Large intestine (tissue), 3 donors: ENCODE measurements at regions not wholly inside any gene's neighbourhood (a gene's known extent, or its start where the extent isn't known, plus 50 kb on each side); places are given as distances from the start of the nearest gene placed in this dataset.
A peak's percentile ranks its signal among the peaks of the same experiment; 100 is the strongest.
"Not testable (repeated sequence)": the region's sequence is repeated elsewhere in the genome, so short reads cannot be mapped to it uniquely, and the experiment has no call there.

Source experiments
- DNase-seq, 2 donors: peaks; one replicate each; pipeline versions ENCODE4 v3.0.0 to v3.0.0-alpha.2; 2013
- H3K27ac ChIP-seq: one replicate; pipeline ENCODE4 v1.5.1; 2013; ENCODE audit warnings: low read length
- H3K27me3 ChIP-seq: 2 replicates; pipeline ENCODE4 v1.6.1; 2013; ENCODE audit warnings: low read length; ENCODE audit not compliant: control insufficient read depth, insufficient read depth
- H3K36me3 ChIP-seq: 2 replicates; pipeline ENCODE4 v1.6.1; 2013; ENCODE audit warnings: low read length; ENCODE audit not compliant: control insufficient read depth, insufficient read depth
- H3K4me1 ChIP-seq: one replicate; pipeline ENCODE4 v1.6.1; 2013; ENCODE audit warnings: low read length; ENCODE audit not compliant: control insufficient read depth, insufficient read depth
- H3K4me3 ChIP-seq: one replicate; pipeline ENCODE4 v1.5.1; 2013; ENCODE audit warnings: low read length
- H3K9me3 ChIP-seq: one replicate; pipeline ENCODE4 v1.6.1; 2013; ENCODE audit warnings: mild to moderate bottlenecking, low read depth, low read length, moderate library complexity; ENCODE audit not compliant: control insufficient read depth
- WGBS: methylation state at CpG from one replicate; pipeline ENCODE4 v1.1.5; 2013; ENCODE audit warnings: low lambda C conversion rate; ENCODE audit not compliant: insufficient coverage; 5-methylcytosine and 5-hydroxymethylcytosine counted together

GRCh38 chr2:110371633-110372032, 101.0 kb downstream of the LIMS4 start:
- not testable (repeated sequence) for H3K27me3 ChIP-seq, H3K27ac ChIP-seq, H3K36me3 ChIP-seq, H3K9me3 ChIP-seq, H3K4me1 ChIP-seq, DNase-seq, H3K4me3 ChIP-seq
- no CpG with 5 or more reads among the region's 2 CpGs for WGBS

- WGBS = no CpG with 5 or more reads among the region's 2 CpGs
- H3K4me1 ChIP-seq, H3K36me3 ChIP-seq, H3K4me3 ChIP-seq, H3K27me3 ChIP-seq, H3K27ac ChIP-seq, DNase-seq, H3K9me3 ChIP-seq: not testable (repeated sequence)
Observed at GRCh38 chr2:110357616-110358015, 115.0 kb downstream of the LIMS4 start.

- H3K27ac ChIP-seq, DNase-seq, H3K4me1 ChIP-seq, H3K4me3 ChIP-seq, H3K27me3 ChIP-seq, H3K9me3 ChIP-seq, H3K36me3 ChIP-seq: not testable (repeated sequence)
- no CpG with 5 or more reads among the region's 5 CpGs for WGBS
Observed at GRCh38 chr2:110354294-110355018, 118.2 kb downstream of the LIMS4 start.

GRCh38 chr2:110350718-110351117, 121.9 kb downstream of the LIMS4 start:
- H3K36me3 ChIP-seq, DNase-seq, H3K27me3 ChIP-seq, H3K27ac ChIP-seq, H3K4me1 ChIP-seq, H3K9me3 ChIP-seq, H3K4me3 ChIP-seq: not testable (repeated sequence)

GRCh38 chr2:110348902-110349301, 123.7 kb downstream of the LIMS4 start:
- H3K4me3 ChIP-seq, H3K4me1 ChIP-seq, H3K27ac ChIP-seq, H3K9me3 ChIP-seq, H3K36me3 ChIP-seq, DNase-seq, H3K27me3 ChIP-seq: not testable (repeated sequence)
- WGBS = no CpG with 5 or more reads among the region's 12 CpGs

GRCh38 chr2:110344405-110345035, 128.1 kb downstream of the LIMS4 start:
- not testable (repeated sequence) for H3K27ac ChIP-seq, H3K4me1 ChIP-seq, DNase-seq, H3K9me3 ChIP-seq, H3K36me3 ChIP-seq, H3K27me3 ChIP-seq, H3K4me3 ChIP-seq
- no CpG with 5 or more reads among the region's 6 CpGs for WGBS

GRCh38 chr2:110342077-110342476, 129.7 kb upstream of the MTLN start:
- H3K36me3 ChIP-seq, H3K4me3 ChIP-seq, H3K9me3 ChIP-seq, H3K4me1 ChIP-seq, H3K27ac ChIP-seq, H3K27me3 ChIP-seq, DNase-seq: not testable (repeated sequence)
- no CpG with 5 or more reads among the region's 7 CpGs for WGBS

GRCh38 chr2:110339126-110339525, 126.8 kb upstream of the MTLN start:
- H3K27ac ChIP-seq, DNase-seq, H3K27me3 ChIP-seq, H3K9me3 ChIP-seq, H3K4me1 ChIP-seq, H3K4me3 ChIP-seq, H3K36me3 ChIP-seq: not testable (repeated sequence)
- WGBS = no CpG with 5 or more reads among the region's 2 CpGs

GRCh38 chr2:110338277-110339003, 126.1 kb upstream of the MTLN start:
- peak overlapping the region; percentile 63 for H3K27ac ChIP-seq
- not testable (repeated sequence) for H3K4me1 ChIP-seq, DNase-seq, H3K4me3 ChIP-seq, H3K9me3 ChIP-seq, H3K36me3 ChIP-seq, H3K27me3 ChIP-seq
- no CpG with 5 or more reads among the region's 22 CpGs for WGBS

GRCh38 chr2:110336071-110336470, 123.7 kb upstream of the MTLN start:
- WGBS = no CpG with 5 or more reads among the region's 5 CpGs
- H3K4me3 ChIP-seq, H3K4me1 ChIP-seq, H3K27ac ChIP-seq, H3K9me3 ChIP-seq, H3K36me3 ChIP-seq, H3K27me3 ChIP-seq: not testable (repeated sequence)
- peak in 1 of 2 donors; percentile 0 for DNase-seq
